Liver (tissue), 3 donors: ENCODE measurements at regions not wholly inside any gene's neighbourhood (a gene's known extent, or its start where the extent isn't known, plus 50 kb on each side); places are given as distances from the start of the nearest gene placed in this dataset.

Experiments
- ATF3 ChIP-seq: IDR thresholded peaks from 2 replicates; pipeline ENCODE4 v1.6.1; 2016; ENCODE audit warnings: antibody characterized with exemption
- CTCF ChIP-seq: fragments of 150-350 bp; IDR thresholded peaks from 2 replicates; pipeline ENCODE4 v1.5.1; 2017; ENCODE audit warnings: improper control_type of control experiment, low read depth, low read length; ENCODE audit not compliant: missing input control
- GABPA ChIP-seq, 2 donors: IDR thresholded peaks in 1 of 2; conservative IDR thresholded peaks in 1 of 2; 2 replicates each; pipeline ENCODE4 v1.6.1; 2016; ENCODE audit warnings: antibody characterized with exemption in 2 of 2, mild to moderate bottlenecking in 1 of 2, moderate library complexity in 1 of 2
- HNF4A ChIP-seq, 2 donors: conservative IDR thresholded peaks; 2 replicates each; pipeline ENCODE4 v1.6.1; 2016; ENCODE audit warnings: antibody characterized with exemption in 2 of 2, mild to moderate bottlenecking in 2 of 2
- HNF4G ChIP-seq: IDR thresholded peaks from 2 replicates; pipeline ENCODE4 v1.6.1; 2016; ENCODE audit warnings: antibody characterized with exemption
- JUND ChIP-seq, 2 donors: IDR thresholded peaks; 2 replicates each; pipeline ENCODE4 v1.6.1; 2016; ENCODE audit warnings: antibody characterized with exemption in 2 of 2
- RAD21 ChIP-seq, 2 donors: IDR thresholded peaks; 2 replicates each; pipeline ENCODE4 v1.6.1; 2016; ENCODE audit warnings: antibody characterized with exemption in 2 of 2, mild to moderate bottlenecking in 2 of 2
- REST ChIP-seq: IDR thresholded peaks from 2 replicates; pipeline ENCODE4 v1.6.1; 2016; ENCODE audit warnings: antibody characterized with exemption, mild to moderate bottlenecking
- RXRA ChIP-seq, 2 donors: IDR thresholded peaks; 2 replicates each; pipeline ENCODE4 v1.6.1; 2017 to 2018; ENCODE audit warnings: antibody characterized with exemption in 2 of 2, mild to moderate bottlenecking in 1 of 2
- SP1 ChIP-seq: IDR thresholded peaks from 2 replicates; pipeline ENCODE4 v1.6.1; 2018; ENCODE audit warnings: antibody characterized with exemption, mild to moderate bottlenecking
- TAF1 ChIP-seq: conservative IDR thresholded peaks from 2 replicates; pipeline ENCODE4 v1.6.1; 2016; ENCODE audit warnings: antibody characterized with exemption, mild to moderate bottlenecking
- YY1 ChIP-seq: IDR thresholded peaks from 2 replicates; pipeline ENCODE4 v1.6.1; 2016; ENCODE audit warnings: antibody characterized with exemption, mild to moderate bottlenecking
- donor health status: healthy.
- donor health status: healthy.

GRCh38 chr5:19352120-19352519, 635.9 kb downstream of the CDH18 start:
- TF ChIP-seq REST = no peak
- TF ChIP-seq CTCF = no peak
- no peak for TF ChIP-seq TAF1
- TF ChIP-seq JUND (IDR thresholded peaks at IDR 0.05) = no peak
- no peak for TF ChIP-seq SP1
- no peak for TF ChIP-seq ATF3
- no peak for TF ChIP-seq GABPA (IDR thresholded peaks at IDR 0.05 in 1 of 2, conservative IDR thresholded peaks at IDR 0.05 in 1 of 2)
- no peak for TF ChIP-seq RAD21 (IDR thresholded peaks at IDR 0.05)
- TF ChIP-seq HNF4G = no peak
- no peak for TF ChIP-seq YY1
- TF ChIP-seq RXRA (IDR thresholded peaks at IDR 0.05) = no peak
- TF ChIP-seq HNF4A (conservative IDR thresholded peaks at IDR 0.05) = no peak
